ENCODE measurements at regions not wholly inside any gene's neighbourhood (a gene's known extent, or its start where the extent isn't known, plus 50 kb on each side); places are given as distances from the start of the nearest gene placed in this dataset.

DNA sequence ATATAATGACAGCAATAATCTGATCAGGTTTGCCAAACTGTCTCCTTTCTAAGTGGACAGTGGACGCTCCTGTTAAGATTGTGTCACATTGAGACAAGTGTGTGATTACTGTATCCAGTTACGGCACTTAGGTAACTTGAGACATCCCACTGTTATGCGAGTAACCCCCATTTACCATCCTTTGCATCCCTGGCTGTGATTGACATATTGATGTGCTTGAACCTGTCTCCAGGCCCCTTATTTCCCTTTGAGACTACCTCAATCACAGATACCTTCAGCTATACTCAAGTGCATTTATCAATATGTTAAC lies 785.2 kb downstream of the NR2F2 start:
- DNase-seq: no peak

DNA sequence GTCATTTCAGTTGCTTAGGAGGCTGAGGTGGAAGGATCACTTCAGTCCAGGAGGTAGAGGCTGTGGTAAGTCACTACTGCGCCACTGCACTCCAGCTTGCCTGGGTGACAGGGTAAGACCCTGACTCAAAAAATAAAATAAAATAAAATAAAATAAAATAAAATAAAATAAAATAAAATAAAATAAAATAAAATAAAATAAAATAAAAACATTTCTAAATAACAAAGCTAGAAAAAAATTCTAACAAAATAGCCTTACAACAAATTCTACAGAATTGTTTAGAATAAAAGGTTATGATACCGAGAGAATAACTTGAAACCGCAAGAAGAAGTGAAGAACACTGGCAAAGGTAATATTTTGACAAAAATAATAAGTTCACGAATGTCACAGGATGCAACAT lies 794.3 kb downstream of the NR2F2 start:
- no peak for DNase-seq

DNA sequence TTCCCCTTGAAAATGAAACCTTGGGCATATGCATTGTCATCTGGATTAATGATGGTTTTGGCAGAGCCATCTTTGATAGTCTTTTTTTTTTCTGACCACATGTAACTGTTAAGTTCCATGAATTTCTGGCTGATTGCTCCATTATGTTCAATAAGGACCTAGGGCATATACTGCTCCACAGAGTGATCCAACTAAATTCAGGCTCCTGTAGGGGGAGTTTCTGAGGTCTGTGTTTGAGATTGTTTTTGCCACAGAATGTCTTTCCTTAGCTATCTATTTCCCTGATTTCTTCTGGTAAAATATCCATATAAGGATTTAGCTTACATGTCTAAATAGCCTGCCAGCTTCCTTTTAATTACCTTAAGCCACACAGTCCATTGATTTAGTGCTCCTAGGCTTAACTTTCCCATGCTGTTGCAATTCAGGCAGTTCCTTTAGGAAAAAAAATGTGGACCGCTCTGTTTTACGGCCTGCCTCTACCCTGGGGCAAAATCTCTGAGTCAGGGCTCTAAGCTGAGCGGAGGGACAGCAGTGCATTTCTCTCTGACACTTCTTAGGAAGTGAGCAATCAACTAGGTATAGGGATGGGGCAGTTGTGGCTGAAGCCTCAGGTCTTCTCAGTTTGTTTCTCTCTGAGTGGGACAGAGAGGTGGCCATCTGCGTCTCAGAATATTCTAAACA lies 796.2 kb downstream of the NR2F2 start:
- DNase-seq: no peak

DNA sequence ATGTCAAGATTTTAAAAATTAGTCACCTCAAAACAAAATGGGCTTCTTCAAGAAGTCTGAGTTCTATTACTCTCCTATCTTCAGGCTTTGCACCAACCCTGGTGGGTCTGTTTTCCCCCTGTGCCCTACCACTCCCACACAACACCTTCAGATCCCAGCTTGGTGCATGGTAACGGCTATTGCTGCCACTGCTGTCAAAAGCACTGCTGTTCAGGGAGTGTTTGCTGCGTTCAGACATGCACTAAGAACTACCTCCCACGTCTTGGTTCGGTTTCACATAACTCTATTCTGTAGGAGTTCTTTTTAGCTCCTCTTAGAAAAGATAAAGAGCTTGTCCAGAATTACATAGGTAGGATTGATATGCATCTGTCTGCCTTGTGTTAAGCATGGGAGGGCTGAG lies 799.2 kb downstream of the NR2F2 start:
- DNase-seq: no peak

DNA sequence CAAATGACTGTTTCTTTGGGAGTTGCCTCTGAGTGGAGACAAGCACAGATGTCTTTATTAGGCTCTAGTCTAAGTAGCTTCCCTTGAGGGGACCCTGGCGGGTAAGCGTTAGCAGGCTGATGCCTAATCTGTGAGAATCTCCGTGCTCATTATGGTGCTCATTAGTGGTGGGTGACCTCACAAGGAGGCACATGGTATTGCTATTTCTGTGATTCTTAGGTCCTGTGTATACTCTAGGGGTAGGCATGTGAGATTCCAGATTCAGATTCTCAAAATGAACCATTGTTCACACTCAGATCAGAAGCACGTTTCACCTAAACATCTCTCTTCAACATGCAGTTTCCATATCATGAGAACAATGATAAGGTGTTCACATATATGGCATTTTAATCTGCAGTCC lies 809.7 kb downstream of the NR2F2 start:
- DNase-seq: no peak

DNA sequence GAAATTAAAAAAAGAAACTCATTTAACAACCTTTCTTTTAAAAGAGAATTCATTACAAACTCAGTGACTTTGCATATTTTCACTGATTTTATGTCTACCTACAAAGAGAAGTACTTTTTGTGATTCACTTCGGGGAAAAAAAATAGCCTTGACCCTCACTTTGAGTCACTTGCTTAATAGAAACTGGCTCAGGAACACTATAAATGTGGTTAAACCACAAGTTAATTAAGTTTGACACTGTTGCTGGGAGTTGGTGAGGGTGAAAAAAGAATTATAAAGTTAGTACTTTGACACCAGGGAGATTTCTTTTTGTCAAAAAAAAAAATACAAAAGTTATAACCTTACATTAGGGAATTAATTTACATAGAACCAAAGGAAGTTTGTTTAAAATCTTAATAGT lies 810.9 kb downstream of the NR2F2 start:
- no peak for DNase-seq

DNA sequence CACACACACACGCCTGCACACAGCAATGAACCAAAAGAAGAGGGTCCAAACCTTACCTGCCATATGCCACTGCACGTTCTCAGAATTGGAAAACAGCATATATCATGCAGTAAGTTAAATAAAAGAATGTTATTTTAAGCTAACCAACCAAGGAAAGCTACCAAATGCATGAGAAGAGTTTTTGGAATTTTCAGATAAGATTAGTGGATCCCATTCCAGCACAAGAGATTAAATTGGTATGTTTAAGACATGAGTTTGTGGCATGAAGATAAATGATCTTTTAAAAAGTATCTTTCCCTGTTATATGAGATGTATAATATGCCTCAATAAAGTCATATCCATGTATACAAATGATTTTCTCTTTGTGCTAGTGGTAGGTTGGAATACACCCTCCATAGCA lies 811.4 kb downstream of the NR2F2 start:
- DNase-seq: no peak

DNA sequence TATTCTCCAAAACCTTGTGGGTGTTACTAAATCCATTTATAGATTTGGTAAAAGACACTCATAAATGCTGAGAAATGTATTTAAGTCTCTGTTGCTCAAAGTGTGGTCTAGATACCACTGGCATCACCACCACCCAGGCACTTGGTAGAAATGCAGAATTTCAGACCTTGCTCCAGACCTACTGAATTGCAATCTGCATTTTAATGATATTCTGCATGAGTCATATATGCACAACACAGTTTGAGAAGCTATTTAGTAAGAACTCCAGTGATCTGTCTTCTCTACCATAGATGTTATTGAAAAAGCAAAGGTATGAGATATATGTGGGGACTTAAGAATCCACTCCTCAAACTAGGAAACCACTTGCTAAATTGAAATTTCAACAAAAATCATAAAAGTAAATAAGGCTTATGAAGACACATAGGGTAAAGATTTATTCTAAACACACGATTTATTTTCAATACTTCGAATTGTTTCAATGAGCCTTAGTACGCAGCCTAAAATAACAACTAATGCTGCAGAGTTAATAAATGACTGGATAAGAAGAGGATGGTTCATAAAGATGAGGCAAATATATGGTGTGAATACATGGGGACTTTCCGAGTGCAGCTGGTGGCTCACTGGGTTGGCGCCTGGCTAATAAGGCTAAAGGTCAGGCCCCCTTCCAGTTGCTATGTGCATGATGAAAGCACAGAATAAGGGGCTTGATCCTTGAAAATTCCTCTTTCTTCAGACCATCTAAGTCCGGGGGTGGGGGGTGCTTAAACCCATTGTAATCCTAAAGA lies 813.3 kb downstream of the NR2F2 start:
- DNase-seq: no peak

DNA sequence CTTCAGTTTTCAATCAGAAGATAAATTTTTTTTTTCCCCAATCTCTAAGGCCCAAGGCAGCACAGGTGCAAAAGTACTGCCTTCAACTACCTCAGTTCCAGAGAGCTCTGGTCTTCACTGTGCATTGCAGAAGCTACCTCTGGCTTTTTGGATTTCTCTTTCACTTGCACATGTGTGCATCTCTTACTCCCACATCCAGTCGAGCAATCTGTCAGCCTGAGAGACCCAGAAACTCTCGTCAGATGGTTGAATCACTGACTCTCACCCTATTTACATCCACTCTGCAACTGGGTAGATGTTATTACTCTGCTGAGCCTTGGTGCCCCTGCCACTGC lies 813.8 kb downstream of the NR2F2 start:
- DNase-seq: no peak

DNA sequence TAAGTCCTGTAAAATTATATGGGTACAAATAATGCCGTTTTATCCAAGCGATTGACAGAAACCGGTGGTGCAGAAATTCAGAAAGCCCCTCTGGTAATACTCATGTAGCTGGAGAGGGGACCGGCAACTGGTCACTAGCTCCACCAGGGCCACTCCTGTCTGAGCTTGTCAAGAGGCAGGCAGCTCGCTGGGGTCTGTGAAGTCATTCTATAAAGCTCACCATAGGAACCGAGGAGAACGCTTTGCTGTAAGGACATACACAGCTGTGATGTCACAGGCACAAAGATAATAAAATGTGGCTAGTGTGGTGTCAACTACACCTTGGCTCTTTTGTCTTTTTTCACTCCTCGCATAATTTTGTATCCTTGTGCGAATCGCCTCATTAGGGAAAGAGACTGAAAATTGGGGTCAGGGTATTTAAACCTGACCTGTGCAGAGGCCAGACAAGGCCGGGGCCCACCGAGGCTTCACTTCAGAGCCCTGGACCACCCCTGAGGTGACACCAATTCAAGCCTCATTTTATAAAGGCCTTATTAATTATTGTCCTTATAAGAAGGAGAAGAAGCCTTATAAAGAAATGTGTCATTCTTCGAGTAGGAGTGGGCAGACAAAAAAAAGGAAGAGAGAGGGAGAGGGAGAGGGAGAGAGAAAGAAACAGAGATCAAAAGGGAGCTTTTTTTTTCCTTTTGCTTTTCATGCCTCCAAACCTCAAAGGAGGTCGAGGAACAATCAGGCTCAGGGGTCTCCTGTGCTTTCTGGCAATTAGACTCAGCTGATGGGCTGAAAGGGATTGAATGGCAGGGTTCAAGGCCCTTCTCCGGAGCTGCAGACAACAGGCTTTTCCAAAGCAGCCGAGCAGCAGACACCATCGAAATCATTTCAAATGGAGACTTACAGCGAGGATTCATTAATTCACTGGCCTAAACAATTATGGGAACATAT lies 813.3 kb upstream of the ARRDC4 start:
- DNase-seq: no peak

DNA sequence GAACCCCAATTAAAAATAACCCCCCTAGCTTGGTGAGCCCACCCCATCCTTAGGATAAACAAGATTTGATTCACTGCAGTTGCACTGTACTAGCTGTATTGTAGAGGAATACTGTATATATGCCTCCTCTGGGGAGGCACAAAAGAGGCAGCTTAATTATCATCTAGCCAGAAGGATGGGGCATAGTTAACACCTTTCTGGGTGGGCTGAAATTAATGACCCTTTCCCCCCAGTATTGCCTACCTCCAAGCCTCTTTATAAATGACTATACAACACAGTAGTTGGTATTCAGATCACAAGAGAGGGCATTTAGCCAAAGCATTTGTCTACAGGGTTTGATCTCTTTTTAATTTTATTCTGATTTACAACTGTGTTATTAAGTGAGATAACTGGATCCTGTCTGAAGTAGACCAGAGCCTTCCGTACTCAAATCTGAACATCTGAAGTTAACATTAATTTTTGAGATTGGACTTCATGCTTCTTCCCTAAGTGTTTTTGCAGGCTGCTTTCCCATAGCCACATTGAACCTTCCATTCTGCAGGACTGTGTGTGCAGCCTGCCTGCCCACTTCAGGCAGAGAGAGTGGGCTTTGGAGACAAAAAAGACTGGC lies 807.0 kb upstream of the ARRDC4 start:
- no peak for DNase-seq

DNA sequence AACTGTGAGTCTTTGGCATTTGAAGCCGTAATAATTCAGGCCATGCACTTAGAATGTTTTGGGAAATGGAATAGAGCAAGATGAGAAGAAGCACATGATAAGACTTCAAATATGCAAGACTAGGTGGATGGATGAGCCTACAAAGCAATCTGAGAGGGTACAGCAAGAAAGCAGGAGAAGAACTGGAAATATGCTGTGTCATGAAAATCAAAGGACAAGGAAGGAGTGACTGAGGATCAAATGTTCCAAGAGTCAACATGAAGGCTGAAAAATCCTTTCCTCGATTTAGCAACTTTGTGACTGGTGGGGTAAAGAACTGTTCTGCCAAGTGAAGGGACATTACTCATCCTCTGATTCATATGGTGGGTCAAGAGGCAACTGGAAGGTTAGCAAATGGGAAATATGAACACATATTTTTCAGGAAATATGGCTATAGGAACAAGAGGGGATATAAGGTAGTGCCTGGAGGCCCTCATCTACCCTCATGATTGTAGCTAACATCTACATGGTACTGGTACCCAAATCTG lies 803.7 kb upstream of the ARRDC4 start:
- DNase-seq: no peak

DNA sequence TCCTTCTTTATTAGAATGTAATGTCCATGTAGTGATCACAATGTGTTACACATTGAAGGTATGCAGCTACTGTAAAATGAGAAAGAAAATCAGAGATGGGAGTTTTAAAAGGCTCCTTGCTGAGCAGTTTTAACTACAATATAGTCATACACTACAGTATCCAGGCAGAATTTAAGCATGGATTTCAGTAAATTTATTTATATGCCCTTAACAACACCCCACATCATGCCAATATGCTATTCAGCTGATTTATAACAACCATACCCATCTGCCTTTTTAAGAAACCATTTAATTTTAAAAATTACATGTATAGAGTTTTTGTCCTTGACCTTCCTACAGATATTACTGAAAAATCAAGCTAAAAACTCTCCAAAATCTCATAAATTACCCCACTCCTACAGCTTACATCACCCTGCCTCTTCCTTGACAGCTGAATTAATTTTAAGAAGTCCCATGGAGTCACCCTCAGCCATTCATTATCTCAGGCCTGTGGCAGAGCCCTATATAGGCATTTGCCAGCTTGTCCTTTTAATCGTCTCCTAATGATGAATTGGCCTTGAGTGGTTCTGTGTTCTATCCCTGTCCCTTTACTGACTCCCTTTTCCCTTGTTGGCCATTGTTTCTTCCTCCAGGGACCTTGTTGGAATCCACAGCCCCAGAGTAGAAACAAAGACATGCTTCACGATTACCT lies 797.6 kb upstream of the ARRDC4 start:
- no peak for DNase-seq

DNA sequence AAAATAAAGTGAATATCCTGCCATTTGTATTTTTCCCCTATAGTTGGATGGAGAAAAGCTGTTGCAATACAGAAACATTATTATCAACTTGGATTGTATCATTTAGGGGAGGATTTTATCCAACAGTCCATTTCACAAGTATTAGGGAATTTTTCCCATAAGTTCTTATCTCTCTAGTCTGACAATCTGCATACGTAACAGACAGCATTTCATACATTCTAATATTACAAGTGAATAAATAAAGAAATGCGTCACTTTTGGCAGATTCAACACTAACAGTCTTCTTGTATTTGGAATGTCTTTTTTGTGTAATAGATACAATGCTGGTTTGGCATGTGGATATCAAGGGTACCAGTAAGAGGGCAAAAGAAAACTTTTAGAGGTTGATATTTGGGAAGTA lies 795.3 kb upstream of the ARRDC4 start:
- DNase-seq: no peak

DNA sequence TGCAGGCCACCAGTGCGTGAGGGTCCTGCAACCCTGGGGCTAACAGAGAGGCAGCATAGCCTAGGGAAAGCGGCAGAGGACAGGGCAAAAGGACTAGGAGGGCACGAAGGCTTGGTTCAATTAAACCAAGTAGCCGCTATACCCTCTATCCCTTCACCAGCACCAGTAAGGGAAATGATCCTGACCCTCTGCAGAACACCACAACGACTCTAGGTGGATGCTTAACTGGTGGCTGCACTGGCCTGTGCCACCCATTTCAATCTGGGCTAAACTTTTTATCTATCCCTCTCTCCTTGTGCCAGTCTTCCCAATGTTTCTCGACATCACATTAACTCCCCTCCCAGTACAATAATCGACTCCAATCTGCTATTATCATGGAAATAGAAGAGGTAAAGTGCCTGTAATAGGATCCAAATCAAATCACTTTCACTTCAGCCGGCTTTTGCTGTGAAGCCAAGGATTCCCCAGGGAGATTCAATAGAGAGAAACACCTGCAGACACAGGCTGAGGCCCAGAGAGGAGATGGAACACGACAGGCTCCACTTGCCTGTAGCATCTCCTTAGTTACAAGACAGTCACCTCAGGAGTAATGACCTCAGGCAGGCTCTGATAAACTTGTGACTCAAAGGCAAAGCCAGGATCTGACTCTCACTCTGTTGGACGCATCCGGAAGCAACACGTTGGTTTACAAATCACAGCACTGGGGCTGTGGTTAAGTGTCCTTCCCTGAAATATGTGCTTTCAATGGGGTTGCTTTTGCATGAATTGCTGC lies 791.6 kb upstream of the ARRDC4 start:
- DNase-seq: no peak

DNA sequence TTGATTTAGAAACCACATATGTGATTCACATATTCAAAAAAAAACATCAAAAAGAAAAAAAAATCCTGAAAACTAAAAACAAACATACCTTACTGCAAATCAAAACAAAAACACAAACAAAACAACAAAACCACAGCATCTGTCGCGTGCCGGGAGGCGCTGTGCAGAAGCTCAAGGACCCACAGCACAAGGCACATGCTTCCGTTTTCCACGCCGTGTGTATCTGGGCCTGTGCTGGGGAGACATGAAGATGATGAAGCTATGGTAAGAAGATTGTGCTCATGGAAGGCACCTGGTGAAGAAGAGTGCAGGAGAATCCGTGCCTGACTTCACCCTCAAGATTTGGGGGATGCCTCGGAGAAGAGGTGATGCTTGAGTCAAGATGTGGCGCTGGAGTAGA lies 788.9 kb upstream of the ARRDC4 start:
- DNase-seq: no peak

DNA sequence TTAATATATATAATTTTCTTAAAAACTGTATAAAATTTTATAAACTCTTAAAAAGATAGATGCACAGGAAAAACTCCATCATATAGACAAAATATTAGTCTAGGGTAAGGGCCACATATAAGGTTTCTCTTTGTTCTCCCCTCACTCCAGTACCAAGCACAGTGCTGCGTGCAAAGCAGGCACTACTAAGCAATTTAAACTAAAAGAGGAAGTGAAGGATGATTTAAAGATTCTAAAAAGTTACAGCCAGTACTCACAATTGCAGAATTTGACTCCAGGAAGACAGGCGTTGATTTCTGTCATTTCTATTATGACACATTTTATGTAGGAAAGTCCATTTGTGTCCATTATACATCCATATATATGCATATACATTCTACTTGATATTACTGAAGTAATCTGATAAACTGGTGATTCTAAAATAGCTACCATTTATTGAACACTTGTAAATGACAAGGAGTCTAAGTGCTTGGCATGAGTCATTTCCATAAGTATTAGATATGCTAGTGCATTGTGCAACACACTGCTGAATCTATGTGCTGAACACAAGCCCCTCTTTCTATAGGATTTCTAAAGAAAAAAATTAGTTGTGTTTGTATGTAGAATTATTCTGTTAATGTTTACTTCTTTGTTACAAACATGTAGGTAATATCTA lies 785.5 kb upstream of the ARRDC4 start:
- no peak for DNase-seq

DNA sequence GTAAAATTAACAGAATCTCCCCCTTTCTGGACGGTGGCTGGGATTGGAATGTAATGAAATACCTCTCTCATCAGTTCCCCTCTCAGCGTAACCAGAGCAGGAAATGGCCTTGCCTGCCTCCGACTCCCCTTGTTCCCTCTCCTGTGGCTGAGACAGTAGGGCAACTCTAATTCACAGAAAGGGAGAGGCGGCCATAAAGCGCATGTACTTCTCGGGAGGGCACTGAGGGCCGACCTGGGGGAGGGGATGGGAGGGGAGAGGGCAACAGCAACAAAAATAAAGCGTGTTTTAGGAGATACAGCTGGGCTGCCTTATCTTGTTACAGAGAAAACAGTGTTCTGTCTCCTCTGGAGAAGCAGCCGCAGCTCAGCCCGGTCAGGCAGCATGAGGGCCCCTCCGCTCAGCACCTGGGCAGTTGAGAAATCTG lies 783.3 kb upstream of the ARRDC4 start:
- no peak for DNase-seq

DNA sequence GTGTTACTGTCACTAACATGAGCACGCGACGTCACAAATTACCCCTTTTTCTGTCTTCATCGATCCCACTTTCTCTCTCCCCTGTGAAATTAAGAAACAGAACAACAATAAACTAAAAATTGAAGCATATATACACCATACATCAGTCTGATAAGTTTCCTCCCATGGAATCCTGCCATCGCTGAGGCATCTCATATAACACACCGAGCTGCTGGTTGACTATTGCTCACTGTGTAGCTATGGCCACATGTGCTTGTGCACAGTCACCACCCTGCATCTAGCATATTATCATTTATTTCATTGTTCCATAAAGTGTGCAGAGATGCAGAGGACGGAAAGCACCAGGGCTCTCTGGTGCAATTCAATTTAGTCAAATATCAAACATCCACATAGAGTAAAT lies 777.9 kb upstream of the ARRDC4 start:
- no peak for DNase-seq

DNA sequence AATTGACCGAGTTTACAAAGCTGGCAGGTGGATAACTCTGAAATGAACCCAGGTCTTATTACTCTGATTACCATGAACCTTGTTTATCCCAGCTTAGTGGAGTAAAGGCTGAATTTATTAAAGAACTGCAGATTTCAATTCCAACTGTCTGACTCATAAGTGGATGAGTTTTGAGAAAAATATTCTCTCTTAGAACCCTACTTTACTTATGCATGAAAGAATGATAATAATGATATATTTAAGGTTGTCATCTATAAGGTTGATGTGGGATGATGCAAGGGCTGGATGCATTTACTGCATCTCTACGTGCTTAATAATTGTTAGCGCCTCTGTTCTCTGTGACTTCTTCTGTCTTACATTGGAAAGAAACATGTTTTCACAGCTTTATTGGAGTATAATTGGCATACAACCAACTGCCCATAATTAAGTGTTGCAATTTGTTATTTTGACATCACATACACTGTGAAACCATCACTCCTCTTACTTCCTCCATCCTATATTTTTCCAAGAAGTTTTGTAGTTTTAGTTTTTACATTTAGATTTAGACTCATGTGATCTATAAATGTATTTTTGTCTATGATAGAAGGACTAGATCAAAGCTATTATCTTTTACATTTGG lies 771.2 kb upstream of the ARRDC4 start:
- DNase-seq: no peak

DNA sequence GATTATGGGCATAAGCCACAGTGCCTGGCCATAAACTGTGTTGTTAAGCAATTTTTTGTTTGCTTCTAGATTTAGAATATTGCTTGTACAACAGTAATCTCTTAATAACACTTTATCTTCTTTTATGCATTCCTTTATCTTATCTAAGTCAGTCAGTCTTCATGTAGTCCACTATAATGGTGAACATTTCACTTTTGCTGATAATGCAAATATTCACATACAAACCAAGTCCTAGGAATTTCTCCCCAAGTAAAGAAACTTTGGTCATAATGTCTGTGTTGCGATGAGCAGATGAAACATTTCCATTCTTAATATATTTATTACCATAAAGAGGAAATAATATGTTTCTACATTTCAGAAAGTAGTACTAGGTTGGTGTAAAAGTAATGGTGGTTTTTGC lies 765.8 kb upstream of the ARRDC4 start:
- no peak for DNase-seq
